Subcutaneous abdominal adipose tissue (tissue), 5 donors: ENCODE measurements at regions not wholly inside any gene's neighbourhood (a gene's known extent, or its start where the extent isn't known, plus 50 kb on each side); places are given as distances from the start of the nearest gene placed in this dataset.

Experiments used
- H3K27ac ChIP-seq: one replicate; pipeline ENCODE4 v1.7.0; 2013; ENCODE audit warnings: low read depth, mild to moderate bottlenecking, inconsistent platforms, low read length, moderate library complexity
- H3K27me3 ChIP-seq, 5 donors: one replicate each; pipeline ENCODE4 v1.7.0; 2013; ENCODE audit warnings: low read length in 5 of 5, inconsistent platforms in 1 of 5; ENCODE audit not compliant: control insufficient read depth in 5 of 5, insufficient read depth in 4 of 5
- H3K36me3 ChIP-seq, 5 donors: one replicate each; pipeline ENCODE4 v1.7.0; 2013; ENCODE audit warnings: low read length in 5 of 5; ENCODE audit not compliant: control insufficient read depth in 5 of 5, insufficient read depth in 5 of 5
- H3K4me1 ChIP-seq, 5 donors: one replicate each; pipeline ENCODE4 v1.7.0; 2013; ENCODE audit warnings: low read length in 5 of 5, mild to moderate bottlenecking in 3 of 5, moderate library complexity in 1 of 5; ENCODE audit not compliant: control insufficient read depth in 5 of 5, insufficient read depth in 5 of 5
- H3K4me3 ChIP-seq, 5 donors: one replicate each; pipeline ENCODE4 v1.7.0; 2013; ENCODE audit warnings: low read length in 5 of 5, low read depth in 1 of 5
- H3K9ac ChIP-seq, 5 donors: one replicate each; pipeline ENCODE4 v1.7.0; 2013; ENCODE audit warnings: low read length in 5 of 5, mild to moderate bottlenecking in 4 of 5, moderate library complexity in 3 of 5
- H3K9me3 ChIP-seq, 5 donors: one replicate each; pipeline ENCODE4 v1.7.0; 2013; ENCODE audit warnings: low read length in 5 of 5; ENCODE audit not compliant: control insufficient read depth in 5 of 5
- donor health status: healthy.
- donor health status: healthy.
- donor health status: healthy.
- donor health status: healthy.
- donor health status: healthy.

- no peaks in the 10 kb centered on the region for H3K27me3 ChIP-seq
- H3K9ac ChIP-seq = peak overlapping the region in 1 of 5 donors; percentile 27
- no peak overlapping the region for H3K4me3 ChIP-seq
- peak overlapping the region; percentile 70 for H3K27ac ChIP-seq
- no peaks in the 10 kb centered on the region for H3K9me3 ChIP-seq
- H3K36me3 ChIP-seq = no peaks in the 10 kb centered on the region
- peaks cover 2 to 38% (median 16%) of the 10 kb centered on the region in 5 donors for H3K4me1 ChIP-seq
Measured at GRCh38 chr10:3477683-3478082, 305.1 kb upstream of the PITRM1 start.

GRCh38 chr10:3476640-3477448 is 304.3 kb upstream of the PITRM1 start:
- Histone ChIP-seq H3K27me3 (no peaks in the 10 kb centered on the region), H3K4me3 (no peak overlapping the region), H3K9me3 (no peaks in the 10 kb centered on the region), H3K27ac (peak overlapping the region; percentile 70), H3K9ac (peak overlapping the region in 1 of 5 donors; percentile 27), H3K36me3 (no peaks in the 10 kb centered on the region), H3K4me1 (peaks cover 8 to 38% (median 15%) of the 10 kb centered on the region in 5 donors)

DNA sequence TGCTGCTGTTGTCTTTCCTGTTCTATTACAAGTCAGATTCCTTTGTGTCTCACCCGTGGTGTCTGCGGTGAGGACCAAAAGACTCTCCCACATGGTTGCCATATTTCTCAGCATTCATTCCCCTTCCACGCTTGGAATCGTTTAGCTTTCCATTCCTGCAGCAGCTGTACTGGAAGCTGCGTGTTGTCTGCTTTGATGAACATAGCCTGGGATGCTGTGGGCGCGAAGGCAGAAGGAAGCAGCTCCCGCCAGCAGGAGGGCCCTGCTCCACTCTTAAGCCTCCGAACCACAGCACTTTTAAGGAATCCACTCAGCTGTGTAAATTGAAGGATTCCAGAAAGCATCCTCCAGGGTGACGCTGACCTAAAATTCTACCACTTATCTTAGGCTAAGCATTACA is 303.6 kb upstream of the PITRM1 start:
- no peak overlapping the region for H3K4me3 ChIP-seq
- H3K4me1 ChIP-seq = peaks cover 10 to 40% (median 20%) of the 10 kb centered on the region in 5 donors
- H3K9me3 ChIP-seq = no peaks in the 10 kb centered on the region
- no peaks in the 10 kb centered on the region for H3K36me3 ChIP-seq
- no peak overlapping the region for H3K9ac ChIP-seq
- no peaks in the 10 kb centered on the region for H3K27me3 ChIP-seq
- no peak overlapping the region for H3K27ac ChIP-seq

DNA sequence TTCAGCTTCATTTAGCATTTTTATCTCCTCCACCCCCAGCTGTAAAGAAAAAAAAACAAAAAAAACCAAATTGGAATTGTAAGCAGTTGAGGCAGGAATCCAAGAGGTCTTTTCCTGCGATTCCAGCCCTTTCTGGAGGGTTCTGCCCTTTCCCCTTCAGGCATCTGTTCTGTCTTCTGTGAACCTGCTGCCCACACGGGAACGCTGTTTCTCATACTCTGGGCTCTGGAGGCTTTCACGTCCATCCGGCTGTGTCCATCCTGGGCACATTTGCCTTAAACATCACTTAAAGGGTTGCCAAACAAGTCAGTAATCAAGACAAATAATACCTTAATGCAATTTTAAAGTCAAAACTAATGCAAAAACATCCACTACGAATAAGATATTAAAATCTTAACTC is 302.8 kb upstream of the PITRM1 start:
- Histone ChIP-seq H3K9me3 (no peaks in the 10 kb centered on the region), H3K9ac (peak overlapping the region in 1 of 5 donors; percentile 22), H3K4me3 (no peak overlapping the region), H3K4me1 (peaks cover 10 to 40% (median 20%) of the 10 kb centered on the region in 5 donors), H3K27me3 (no peaks in the 10 kb centered on the region), H3K27ac (no peak overlapping the region), H3K36me3 (no peaks in the 10 kb centered on the region)

GRCh38 chr10:3474266-3474665 is 301.7 kb upstream of the PITRM1 start:
- H3K27me3 ChIP-seq = no peaks in the 10 kb centered on the region
- no peaks in the 10 kb centered on the region for H3K36me3 ChIP-seq
- no peak overlapping the region for H3K9ac ChIP-seq
- no peaks in the 10 kb centered on the region for H3K9me3 ChIP-seq
- no peak overlapping the region for H3K27ac ChIP-seq
- no peak overlapping the region for H3K4me3 ChIP-seq
- H3K4me1 ChIP-seq = peaks cover 15 to 49% (median 28%) of the 10 kb centered on the region in 5 donors

DNA sequence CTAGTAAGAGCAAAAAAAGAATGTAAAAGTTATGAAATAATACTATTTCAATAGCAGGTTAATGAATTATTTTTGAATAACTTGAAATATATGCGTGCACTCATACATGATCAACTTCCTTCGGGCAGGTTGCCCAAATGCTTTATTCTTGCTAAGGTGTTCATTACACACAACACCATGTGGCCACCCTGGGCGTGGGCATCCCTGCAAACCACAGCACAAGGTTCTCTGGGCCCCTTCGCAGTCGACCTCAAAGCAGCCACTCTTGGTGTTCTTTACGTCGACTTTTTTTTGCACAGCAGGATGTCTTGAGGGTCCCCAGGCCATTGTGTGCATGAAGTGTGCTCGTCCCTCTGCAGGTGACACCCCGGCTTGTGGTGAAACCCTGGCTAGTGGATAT is 300.7 kb upstream of the PITRM1 start:
- peak overlapping the region; percentile 92 for H3K27ac ChIP-seq

DNA sequence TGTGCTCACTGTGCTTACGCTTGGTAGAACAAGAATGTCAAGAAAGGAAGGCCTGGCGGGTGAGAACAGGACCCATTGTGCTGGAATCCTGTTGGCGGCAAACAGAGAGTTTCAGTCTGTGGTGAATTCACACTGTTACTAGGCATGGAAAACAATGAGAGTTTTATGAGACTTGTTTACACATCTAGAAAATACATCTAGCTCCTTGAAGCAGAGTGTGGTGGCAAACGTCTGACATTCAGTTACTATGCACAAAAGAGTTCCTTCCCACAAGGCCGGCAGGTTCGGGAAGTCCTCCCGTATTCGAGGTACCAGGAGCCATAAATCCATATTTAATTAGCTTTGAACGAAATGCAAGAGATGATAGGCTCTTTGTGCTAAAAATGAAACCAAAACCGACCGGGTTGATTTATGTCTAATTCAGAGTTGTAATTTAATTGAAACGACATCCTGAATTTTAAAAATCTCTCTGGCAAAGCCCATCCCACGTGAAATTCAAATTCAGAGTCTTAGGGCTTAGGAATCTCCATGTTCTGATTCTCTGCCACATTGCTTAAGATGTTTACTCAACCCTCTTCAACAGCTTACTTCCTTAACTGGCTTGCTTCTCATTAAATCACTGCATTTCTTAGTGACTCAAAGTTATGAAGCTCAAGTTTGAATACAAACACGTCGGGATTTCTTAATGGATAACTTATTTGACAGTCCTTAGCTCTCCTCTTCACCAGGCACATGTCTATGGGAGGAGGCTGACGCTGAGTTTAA is 299.9 kb upstream of the PITRM1 start:
- H3K9me3 ChIP-seq = no peaks in the 10 kb centered on the region
- H3K4me3 ChIP-seq = peak overlapping the region; percentile 38 to 66 (median 45)
- no peaks in the 10 kb centered on the region for H3K36me3 ChIP-seq
- no peaks in the 10 kb centered on the region for H3K27me3 ChIP-seq
- peak overlapping the region; percentile 9 to 89 (median 21) for H3K9ac ChIP-seq
- peaks cover 24 to 60% (median 42%) of the 10 kb centered on the region in 5 donors for H3K4me1 ChIP-seq
- peak overlapping the region; percentile 92 for H3K27ac ChIP-seq

More for the DNA sequence above, 300.7 kb upstream of the PITRM1 start:
- Histone ChIP-seq H3K9ac (no peak overlapping the region), H3K4me3 (peak overlapping the region in 1 of 5 donors; percentile 45), H3K27me3 (no peaks in the 10 kb centered on the region), H3K9me3 (no peaks in the 10 kb centered on the region), H3K36me3 (no peaks in the 10 kb centered on the region), H3K4me1 (peaks cover 21 to 59% (median 38%) of the 10 kb centered on the region in 5 donors)

- Histone ChIP-seq H3K4me3 (peak overlapping the region; percentile 38 to 66 (median 45)), H3K4me1 (peaks cover 24 to 60% (median 48%) of the 10 kb centered on the region in 5 donors), H3K36me3 (no peaks in the 10 kb centered on the region), H3K27me3 (no peaks in the 10 kb centered on the region), H3K27ac (peak overlapping the region; percentile 92), H3K9ac (peak overlapping the region; percentile 9 to 89 (median 21)), H3K9me3 (no peaks in the 10 kb centered on the region)
Measured at GRCh38 chr10:3471927-3472286, 299.3 kb upstream of the PITRM1 start.

- Histone ChIP-seq H3K36me3 (no peaks in the 10 kb centered on the region), H3K4me1 (peaks cover 24 to 60% (median 50%) of the 10 kb centered on the region in 5 donors), H3K4me3 (no peak overlapping the region), H3K27ac (peak overlapping the region; percentile 92), H3K27me3 (no peaks in the 10 kb centered on the region), H3K9ac (no peak overlapping the region), H3K9me3 (no peaks in the 10 kb centered on the region)
Measured at GRCh38 chr10:3471472-3471871, 298.9 kb upstream of the PITRM1 start.

- Histone ChIP-seq H3K4me1 (peaks cover 24 to 62% (median 57%) of the 10 kb centered on the region in 5 donors), H3K27me3 (no peaks in the 10 kb centered on the region), H3K27ac (peak overlapping the region; percentile 95), H3K9me3 (no peaks in the 10 kb centered on the region), H3K9ac (peak overlapping the region in 2 of 5 donors; percentile 26 to 89), H3K36me3 (no peaks in the 10 kb centered on the region), H3K4me3 (no peak overlapping the region)
Measured at GRCh38 chr10:3470191-3470590, 297.6 kb upstream of the PITRM1 start.
